Cardiac fibroblast (primary cell): ENCODE measurements at regions not wholly inside any gene's neighbourhood (a gene's known extent, or its start where the extent isn't known, plus 50 kb on each side); places are given as distances from the start of the nearest gene placed in this dataset.

Source experiments
- DNase-seq, 2 donors: peaks; one replicate each; pipeline versions ENCODE4 v3.0.0 to v3.0.0-alpha.2; 2010; ENCODE audit warnings: low read depth in 2 of 2
- H3K4me3 ChIP-seq, 2 donors: replicated peaks in 1 of 2; 1 replicate in 1 of 2; 2 replicates in 1 of 2; pipeline ENCODE4 v1.5.1; 2011; ENCODE audit warnings: low read depth in 2 of 2, low read length in 2 of 2, mild to moderate bottlenecking in 2 of 2, moderate library complexity in 1 of 2
- CTCF ChIP-seq: IDR thresholded peaks from one replicate; pipeline ENCODE4 v1.5.1; 2011; ENCODE audit warnings: low read depth, mild to moderate bottlenecking, low read length, inconsistent platforms

- TF ChIP-seq CTCF: no peak
- DNase-seq: no peak
- H3K4me3 ChIP-seq: no peak overlapping the region
Measured at GRCh38 chr16:48860341-48860740, 250.4 kb upstream of the N4BP1 start.

- no peak for TF ChIP-seq CTCF
- no peak overlapping the region for H3K4me3 ChIP-seq
Measured at GRCh38 chr16:48852951-48853350, 243.0 kb upstream of the N4BP1 start.

GRCh38 chr16:48852458-48852857, 242.5 kb upstream of the N4BP1 start:
- no peak overlapping the region for H3K4me3 ChIP-seq
- no peak for DNase-seq
- no peak for TF ChIP-seq CTCF

More at GRCh38 chr16:48852951-48853350, 243.0 kb upstream of the N4BP1 start:
- no peak for DNase-seq

GRCh38 chr16:48850097-48850770, 240.3 kb upstream of the N4BP1 start:
- no peak for TF ChIP-seq CTCF
- no peak for DNase-seq
- H3K4me3 ChIP-seq: no peak overlapping the region

GRCh38 chr16:48846277-48846676, 236.3 kb upstream of the N4BP1 start:
- no peak for DNase-seq
- no peak for TF ChIP-seq CTCF
- H3K4me3 ChIP-seq: no peak overlapping the region

GRCh38 chr16:48845261-48845660, 235.3 kb upstream of the N4BP1 start:
- no peak overlapping the region for H3K4me3 ChIP-seq
- DNase-seq: no peak
- no peak for TF ChIP-seq CTCF

- no peak overlapping the region for H3K4me3 ChIP-seq
- no peak for DNase-seq
- TF ChIP-seq CTCF: no peak
Measured at GRCh38 chr16:48838349-48838748, 228.4 kb upstream of the N4BP1 start.
